HG02885 (cell line): ENCODE measurements at regions not wholly inside any gene's neighbourhood (a gene's known extent, or its start where the extent isn't known, plus 50 kb on each side); places are given as distances from the start of the nearest gene placed in this dataset.
A peak's percentile ranks its signal among the peaks of the same experiment; 100 is the strongest.
"Not testable (repeated sequence)": the region's sequence is repeated elsewhere in the genome, so short reads cannot be mapped to it uniquely, and the experiment has no call there.

Experiments used
- ATAC-seq: cut with Tn5 transposase; IDR thresholded peaks from one replicate; pipeline ENCODE4 v1.9.1; 2021; ENCODE audit warnings: mild to moderate bottlenecking; ENCODE audit not compliant: unreplicated experiment, poor library complexity

GRCh38 chr9:102518324-102518723 lies 476.8 kb upstream of the CYLC2 start:
- no peak for ATAC-seq

- no peak for ATAC-seq
Observed at GRCh38 chr9:102514541-102514940, 480.6 kb upstream of the CYLC2 start.

GRCh38 chr9:102507044-102507687 lies 488.0 kb upstream of the CYLC2 start:
- ATAC-seq: peak; percentile 72

- no peak for ATAC-seq
Observed at GRCh38 chr9:102506406-102506805, 488.7 kb upstream of the CYLC2 start.

- peak; percentile 70 for ATAC-seq
Observed at GRCh38 chr9:102499468-102499867, 495.7 kb upstream of the CYLC2 start.

- ATAC-seq: peak; percentile 35
Observed at GRCh38 chr9:102497709-102498108, 497.4 kb upstream of the CYLC2 start.

GRCh38 chr9:102486976-102487375 lies 508.2 kb upstream of the CYLC2 start:
- not testable (repeated sequence) for ATAC-seq

GRCh38 chr9:102483651-102484050 lies 511.5 kb upstream of the CYLC2 start:
- ATAC-seq: no peak

GRCh38 chr9:102482776-102483175 lies 512.4 kb upstream of the CYLC2 start:
- ATAC-seq: no peak

GRCh38 chr9:102479191-102479590 lies 515.9 kb upstream of the CYLC2 start:
- no peak for ATAC-seq

- no peak for ATAC-seq
Observed at GRCh38 chr9:102474357-102474756, 520.8 kb upstream of the CYLC2 start.

GRCh38 chr9:102469430-102469829 lies 525.7 kb upstream of the CYLC2 start:
- not testable (repeated sequence) for ATAC-seq

GRCh38 chr9:102461156-102461819 lies 533.8 kb upstream of the CYLC2 start:
- ATAC-seq: no peak

- no peak for ATAC-seq
Observed at GRCh38 chr9:102459828-102460227, 535.3 kb upstream of the CYLC2 start.

- no peak for ATAC-seq
Observed at GRCh38 chr9:102456562-102456961, 538.6 kb upstream of the CYLC2 start.

GRCh38 chr9:102445906-102446305 lies 549.2 kb upstream of the CYLC2 start:
- peak; percentile 25 for ATAC-seq

GRCh38 chr9:102445181-102445747 lies 549.9 kb upstream of the CYLC2 start:
- peak; percentile 75 for ATAC-seq

GRCh38 chr9:102439583-102439982 lies 555.5 kb upstream of the CYLC2 start:
- ATAC-seq: no peak

GRCh38 chr9:102436599-102436998 lies 558.5 kb upstream of the CYLC2 start:
- not testable (repeated sequence) for ATAC-seq

- no peak for ATAC-seq
Observed at GRCh38 chr9:102435427-102435826, 559.7 kb upstream of the CYLC2 start.

- no peak for ATAC-seq
Observed at GRCh38 chr9:102434545-102434944, 560.6 kb upstream of the CYLC2 start.

- ATAC-seq: no peak
Observed at GRCh38 chr9:102428305-102428704, 566.8 kb upstream of the CYLC2 start.
